ENCODE measurements at regions not wholly inside any gene's neighbourhood (a gene's known extent, or its start where the extent isn't known, plus 50 kb on each side); places are given as distances from the start of the nearest gene placed in this dataset.

- Mint-ChIP-seq H3K36me3 (ENCODE audit: unreplicated experiment) (no peaks in the 10 kb centered on the region), H3K4me1 (ENCODE audit: unreplicated experiment) (peaks cover 4% of the 10 kb centered on the region), H3K27me3 (ENCODE audit: unreplicated experiment) (no peaks in the 10 kb centered on the region), H3K9me3 (ENCODE audit: unreplicated experiment) (no peaks in the 10 kb centered on the region), H3K27ac (ENCODE audit: unreplicated experiment) (no peak overlapping the region), H3K4me3 (ENCODE audit: unreplicated experiment) (no peak overlapping the region)
- DNase-seq (ENCODE audit: extremely low spot score, unreplicated experiment): no peak
- no peak for TF ChIP-seq CTCF (IDR thresholded peaks at IDR 0.05)
Observed at GRCh38 chr6:148037496-148037895, 305.1 kb upstream of the SASH1 start.

GRCh38 chr6:148041546-148041945 is 301.1 kb upstream of the SASH1 start:
- Mint-ChIP-seq H3K4me1 (ENCODE audit: unreplicated experiment) (peaks cover 22% of the 10 kb centered on the region), H3K36me3 (ENCODE audit: unreplicated experiment) (no peaks in the 10 kb centered on the region), H3K4me3 (ENCODE audit: unreplicated experiment) (no peak overlapping the region)

GRCh38 chr6:148042536-148042935 is 300.1 kb upstream of the SASH1 start:
- DNase-seq (ENCODE audit: extremely low spot score, unreplicated experiment): no peak
- peaks cover 18% of the 10 kb centered on the region for H3K4me1 Mint-ChIP-seq (ENCODE audit: unreplicated experiment)
- no peak overlapping the region for H3K27ac Mint-ChIP-seq (ENCODE audit: unreplicated experiment)

More at GRCh38 chr6:148041546-148041945, 301.1 kb upstream of the SASH1 start:
- no peak for DNase-seq (ENCODE audit: extremely low spot score, unreplicated experiment)
- TF ChIP-seq CTCF (IDR thresholded peaks at IDR 0.05): no peak
- Mint-ChIP-seq H3K27ac (ENCODE audit: unreplicated experiment) (no peak overlapping the region), H3K9me3 (ENCODE audit: unreplicated experiment) (peaks cover under 1% of the 10 kb centered on the region), H3K27me3 (ENCODE audit: unreplicated experiment) (no peaks in the 10 kb centered on the region)

GRCh38 chr6:148044261-148044751 is 298.3 kb upstream of the SASH1 start:
- DNase-seq (ENCODE audit: extremely low spot score, unreplicated experiment): no peak
- Mint-ChIP-seq H3K36me3 (ENCODE audit: unreplicated experiment) (peaks cover 7% of the 10 kb centered on the region), H3K4me3 (ENCODE audit: unreplicated experiment) (no peak overlapping the region)

More at GRCh38 chr6:148042536-148042935, 300.1 kb upstream of the SASH1 start:
- Mint-ChIP-seq H3K36me3 (ENCODE audit: unreplicated experiment) (peaks cover 7% of the 10 kb centered on the region), H3K9me3 (ENCODE audit: unreplicated experiment) (peaks cover 10% of the 10 kb centered on the region), H3K27me3 (ENCODE audit: unreplicated experiment) (no peaks in the 10 kb centered on the region), H3K4me3 (ENCODE audit: unreplicated experiment) (no peak overlapping the region)
- TF ChIP-seq CTCF (IDR thresholded peaks at IDR 0.05): no peak

GRCh38 chr6:148044921-148045320 is 297.7 kb upstream of the SASH1 start:
- Mint-ChIP-seq H3K36me3 (ENCODE audit: unreplicated experiment) (peaks cover 8% of the 10 kb centered on the region), H3K4me1 (ENCODE audit: unreplicated experiment) (peaks cover 18% of the 10 kb centered on the region), H3K4me3 (ENCODE audit: unreplicated experiment) (no peak overlapping the region), H3K27me3 (ENCODE audit: unreplicated experiment) (no peaks in the 10 kb centered on the region), H3K9me3 (ENCODE audit: unreplicated experiment) (peaks cover 17% of the 10 kb centered on the region), H3K27ac (ENCODE audit: unreplicated experiment) (peak overlapping the region; percentile 71)
- no peak for TF ChIP-seq CTCF (IDR thresholded peaks at IDR 0.05)
- no peak for DNase-seq (ENCODE audit: extremely low spot score, unreplicated experiment)

More at GRCh38 chr6:148044261-148044751, 298.3 kb upstream of the SASH1 start:
- Mint-ChIP-seq H3K9me3 (ENCODE audit: unreplicated experiment) (peaks cover 17% of the 10 kb centered on the region), H3K27ac (ENCODE audit: unreplicated experiment) (peak overlapping the region; percentile 71), H3K27me3 (ENCODE audit: unreplicated experiment) (no peaks in the 10 kb centered on the region), H3K4me1 (ENCODE audit: unreplicated experiment) (peaks cover 18% of the 10 kb centered on the region)
- no peak for TF ChIP-seq CTCF (IDR thresholded peaks at IDR 0.05)

Measured in osteocyte (in vitro differentiated cells).